Esophagus muscularis mucosa (tissue), 4 donors: ENCODE measurements at regions not wholly inside any gene's neighbourhood (a gene's known extent, or its start where the extent isn't known, plus 50 kb on each side); places are given as distances from the start of the nearest gene placed in this dataset.

Source experiments
- CTCF ChIP-seq, 3 experiments: fragments of 200-600 bp in 2 of 3; fragments of 450-650 bp in 1 of 3; sonication (generic) in 2 of 3; IDR thresholded peaks; one replicate each; pipeline ENCODE4 v1.5.1; 2017 to 2019; ENCODE audit warnings: antibody characterized with exemption in 3 of 3, mild to moderate bottlenecking in 2 of 3, moderate library complexity in 1 of 3
- EP300 ChIP-seq: sonication (generic); formaldehyde crosslinking; IDR thresholded peaks from one replicate; pipeline ENCODE4 v1.6.1; 2017; ENCODE audit warnings: antibody characterized with exemption
- POLR2A ChIP-seq: fragments of 450-650 bp; IDR thresholded peaks from one replicate; pipeline ENCODE4 v1.6.1; 2017; ENCODE audit warnings: antibody characterized with exemption, moderate library complexity, mild to moderate bottlenecking, low read depth
- POLR2AphosphoS5 ChIP-seq, 2 donors: sonication (generic); formaldehyde crosslinking; IDR thresholded peaks; one replicate each; pipeline ENCODE4 v1.6.1; 2017; ENCODE audit warnings: antibody characterized with exemption in 2 of 2

- TF ChIP-seq CTCF (IDR thresholded peaks at IDR 0.05) (no peak), POLR2A (no peak), EP300 (no peak), POLR2AphosphoS5 (IDR thresholded peaks at IDR 0.05) (no peak)
Measured at GRCh38 chr7:22885797-22886261, 63.2 kb upstream of the TOMM7 start.
